HCT116 (cell line): ENCODE measurements at regions not wholly inside any gene's neighbourhood (a gene's known extent, or its start where the extent isn't known, plus 50 kb on each side); places are given as distances from the start of the nearest gene placed in this dataset.

ENCODE experiments used
- CTCF ChIP-seq, 3 experiments: fragments of 200-600 bp in 1 of 3; sonication (generic) in 1 of 3; IDR thresholded peaks in 2 of 3; conservative IDR thresholded peaks in 1 of 3; 2 replicates each; pipeline ENCODE4 v1.5.1; 2012 to 2017; ENCODE audit warnings: low read depth in 2 of 3, low read length in 2 of 3, antibody characterized with exemption in 1 of 3, borderline replicate concordance in 1 of 3, control low read depth in 1 of 3, mild to moderate bottlenecking in 1 of 3, mixed read lengths in 1 of 3, mixed run types in 1 of 3, moderate library complexity in 1 of 3; ENCODE audit not compliant: insufficient read depth in 1 of 3
- EZH2 ChIP-seq: fragments of 200-600 bp; sonication (generic); IDR thresholded peaks from 2 replicates; pipeline ENCODE4 v1.6.1; 2017; ENCODE audit warnings: antibody characterized with exemption, mixed run types
- EZH2phosphoT487 ChIP-seq: fragments of 200-600 bp; IDR thresholded peaks from 2 replicates; pipeline ENCODE4 v1.6.1; 2018; ENCODE audit warnings: antibody characterized with exemption, borderline replicate concordance
- FOSL1 ChIP-seq: IDR thresholded peaks from 2 replicates; pipeline ENCODE4 v1.6.1; 2012; ENCODE audit warnings: low read depth
- MAX ChIP-seq: IDR thresholded peaks from 2 replicates; pipeline ENCODE4 v1.6.1; 2012
- POLR2A ChIP-seq: IDR thresholded peaks from 2 replicates; pipeline ENCODE4 v1.7.0; 2011; ENCODE audit warnings: borderline replicate concordance; ENCODE audit not compliant: insufficient read depth, insufficient read length; ENCODE audit errors: extremely low read depth
- POLR2AphosphoS5 ChIP-seq: IDR thresholded peaks from 2 replicates; pipeline ENCODE4 v1.6.1; 2011; ENCODE audit warnings: mild to moderate bottlenecking, low read depth, low read length, moderate library complexity
- RAD21 ChIP-seq: IDR thresholded peaks from 2 replicates; pipeline ENCODE4 v1.6.1; 2012; ENCODE audit warnings: low read depth, mild to moderate bottlenecking
- REST ChIP-seq: IDR thresholded peaks from 2 replicates; pipeline ENCODE4 v1.6.1; 2012; ENCODE audit warnings: low read depth
- SIN3A ChIP-seq: IDR thresholded peaks from 2 replicates; pipeline ENCODE4 v1.6.1; 2012; ENCODE audit warnings: low read depth
- SRF ChIP-seq: IDR thresholded peaks from 2 replicates; pipeline ENCODE4 v1.6.1; 2012; ENCODE audit warnings: low read depth
- TCF7L2 ChIP-seq: IDR thresholded peaks from 2 replicates; pipeline ENCODE4 v1.7.0; 2011; ENCODE audit warnings: borderline replicate concordance, inconsistent platforms; ENCODE audit not compliant: insufficient read depth, insufficient read length; ENCODE audit errors: extremely low read depth

- TF ChIP-seq EZH2, result no peak
- no peak for TF ChIP-seq POLR2AphosphoS5
- TF ChIP-seq EZH2phosphoT487, result no peak
- no peak for TF ChIP-seq MAX
- TF ChIP-seq CTCF (IDR thresholded peaks at IDR 0.05 in 2 of 3, conservative IDR thresholded peaks at IDR 0.05 in 1 of 3; ENCODE audit: borderline replicate concordance in 1 of 3, insufficient read depth in 1 of 3, low read depth in 2 of 3, low read length in 2 of 3), result no peak
- no peak for TF ChIP-seq POLR2A
- TF ChIP-seq REST, result no peak
- TF ChIP-seq SIN3A, result no peak
- TF ChIP-seq FOSL1, result no peak
- no peak for TF ChIP-seq TCF7L2
- TF ChIP-seq RAD21, result no peak
- no peak for TF ChIP-seq SRF
Measured at GRCh38 chr5:136529081-136529480, 163.7 kb upstream of the TRPC7 start.
